Gastroesophageal sphincter (tissue), 4 donors: ENCODE measurements at regions not wholly inside any gene's neighbourhood (a gene's known extent, or its start where the extent isn't known, plus 50 kb on each side); places are given as distances from the start of the nearest gene placed in this dataset.

Source experiments
- ATAC-seq: fragments of 150-250 bp; one replicate; pipeline ENCODE4 v1.9.1; 2016; ENCODE audit warnings: mild to moderate bottlenecking, moderate library complexity
- H3K27ac ChIP-seq, 4 donors: fragments of 200-600 bp; sonication (generic) in 3 of 4; 1 replicate in 3 of 4; 2 replicates in 1 of 4; pipeline ENCODE4 v1.5.1; 2016 to 2019
- H3K27me3 ChIP-seq: fragments of 200-600 bp; sonication (generic); one replicate; pipeline ENCODE4 v1.5.1; 2019
- H3K36me3 ChIP-seq, 2 donors: fragments of 200-600 bp; sonication (generic); one replicate each; pipeline ENCODE4 v1.5.1; 2019; ENCODE audit warnings: control low read depth in 1 of 2
- H3K4me1 ChIP-seq, 3 donors: fragments of 200-600 bp; sonication (generic); 1 replicate in 2 of 3; 2 replicates in 1 of 3; pipeline ENCODE4 v1.5.1; 2016 to 2019; ENCODE audit warnings: control low read depth in 2 of 3
- H3K4me3 ChIP-seq, 2 donors: fragments of 200-600 bp; sonication (generic); one replicate each; pipeline ENCODE4 v1.5.1; 2019; ENCODE audit warnings: mild to moderate bottlenecking in 1 of 2, moderate library complexity in 1 of 2
- H3K9me3 ChIP-seq, 3 donors: fragments of 200-600 bp; sonication (generic); one replicate each; pipeline ENCODE4 v1.5.1; 2017 to 2019; ENCODE audit warnings: control low read depth in 2 of 3
- CTCF ChIP-seq, 4 experiments: fragments of 200-600 bp in 2 of 4; fragments of 450-650 bp in 2 of 4; sonication (generic) in 1 of 4; IDR thresholded peaks; one replicate each; pipeline ENCODE4 v1.5.1; 2017 to 2019; ENCODE audit warnings: antibody characterized with exemption in 4 of 4, mild to moderate bottlenecking in 2 of 4, moderate library complexity in 2 of 4
- EP300 ChIP-seq: sonication (generic); formaldehyde crosslinking; IDR thresholded peaks from one replicate; pipeline ENCODE4 v1.6.1; 2017; ENCODE audit warnings: antibody characterized with exemption, mild to moderate bottlenecking
- POLR2A ChIP-seq, 2 donors: fragments of 450-650 bp; IDR thresholded peaks; one replicate each; pipeline ENCODE4 v1.6.1; 2017; ENCODE audit warnings: antibody characterized with exemption in 2 of 2, mild to moderate bottlenecking in 2 of 2, moderate library complexity in 1 of 2
- POLR2AphosphoS5 ChIP-seq: sonication (generic); formaldehyde crosslinking; IDR thresholded peaks from one replicate; pipeline ENCODE4 v1.6.1; 2017; ENCODE audit warnings: antibody characterized with exemption
- WGBS, 2 donors: methylation state at CpG; one replicate each; pipeline ENCODE4 v1.1.5; 2018; ENCODE audit warnings: low coverage in 1 of 2; 5-methylcytosine and 5-hydroxymethylcytosine counted together

DNA sequence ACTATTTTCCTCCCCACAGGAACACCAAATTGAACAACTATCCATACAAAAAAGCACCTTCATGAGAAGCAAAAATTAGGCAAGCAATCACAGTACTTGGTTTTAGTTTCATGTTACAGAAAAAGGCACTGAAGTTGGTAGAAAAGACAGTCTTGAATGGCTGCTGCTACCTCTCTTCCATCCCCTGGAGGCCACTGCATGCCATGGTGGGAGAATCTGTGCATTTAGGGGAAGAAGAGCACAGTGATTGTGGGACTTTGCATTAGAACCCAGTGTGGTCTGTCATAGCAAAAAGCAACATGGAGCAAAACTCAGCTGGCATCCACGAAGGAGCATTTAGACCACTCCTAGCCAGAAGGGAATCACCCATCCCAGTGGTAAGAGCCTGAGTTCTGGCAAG, 941.9 kb downstream of the PCDH18 start:
- Histone ChIP-seq H3K27me3 (no peaks in the 10 kb centered on the region), H3K4me3 (no peak overlapping the region), H3K9me3 (no peaks in the 10 kb centered on the region), H3K36me3 (no peaks in the 10 kb centered on the region), H3K4me1 (no peaks in the 10 kb centered on the region), H3K27ac (no peak overlapping the region)
- no peak for ATAC-seq
- TF ChIP-seq EP300 (no peak), POLR2AphosphoS5 (no peak), CTCF (IDR thresholded peaks at IDR 0.05) (no peak), POLR2A (IDR thresholded peaks at IDR 0.05) (no peak)
- WGBS, 2 donors, result 67 to 80% methylated on average over 1 of the region's 1 CpG

DNA sequence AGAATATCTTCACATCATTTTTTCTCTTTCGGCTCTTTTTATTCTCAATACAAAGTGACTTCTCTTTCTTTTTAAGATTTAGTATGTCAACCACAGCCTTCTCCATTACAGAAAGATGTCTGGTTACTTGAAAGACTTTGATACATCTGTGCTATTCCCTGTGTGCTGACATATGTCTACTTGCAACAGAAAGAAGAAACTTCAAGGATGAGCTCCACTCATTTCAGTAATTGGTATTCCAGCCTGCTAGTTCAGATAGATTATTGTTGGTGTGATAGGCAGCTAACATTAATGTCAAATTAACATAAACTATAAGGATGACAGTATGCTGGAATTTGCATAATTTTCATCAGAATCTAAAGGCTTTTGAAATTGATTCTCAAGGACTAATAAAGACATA, 948.7 kb downstream of the PCDH18 start:
- no peaks in the 10 kb centered on the region for H3K36me3 ChIP-seq
- H3K4me1 ChIP-seq, result no peaks in the 10 kb centered on the region
- TF ChIP-seq CTCF (IDR thresholded peaks at IDR 0.05), result no peak
- TF ChIP-seq POLR2AphosphoS5, result no peak
- TF ChIP-seq EP300, result no peak
- no peak for TF ChIP-seq POLR2A (IDR thresholded peaks at IDR 0.05)
- H3K27me3 ChIP-seq, result no peaks in the 10 kb centered on the region
- no peak overlapping the region for H3K4me3 ChIP-seq
- no peak overlapping the region for H3K27ac ChIP-seq
- ATAC-seq, result no peak
- WGBS, 2 donors, result 69 to 96% methylated on average over 1 of the region's 1 CpG
- no peaks in the 10 kb centered on the region for H3K9me3 ChIP-seq

DNA sequence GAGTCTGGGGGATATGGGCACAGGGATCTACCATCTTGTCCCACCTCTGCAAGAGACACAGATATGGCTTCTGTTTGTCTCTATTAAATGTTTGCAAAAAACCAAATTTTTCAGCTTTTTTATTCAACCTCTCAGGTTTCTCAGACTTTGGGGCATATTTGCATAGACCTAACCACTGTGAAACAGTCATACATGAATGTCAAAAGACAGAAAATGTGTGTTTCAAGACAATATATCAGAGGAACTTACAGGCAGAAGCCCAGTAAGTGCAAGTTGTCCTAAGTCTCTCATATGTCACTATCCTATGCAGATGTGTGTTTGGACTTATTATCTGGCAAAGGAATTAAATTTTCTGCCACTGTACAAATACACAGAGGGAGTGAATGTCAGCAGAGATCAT, 951.2 kb downstream of the PCDH18 start:
- no peaks in the 10 kb centered on the region for H3K27me3 ChIP-seq
- H3K4me1 ChIP-seq, result no peaks in the 10 kb centered on the region
- H3K9me3 ChIP-seq, result no peaks in the 10 kb centered on the region
- H3K36me3 ChIP-seq, result no peaks in the 10 kb centered on the region
- H3K27ac ChIP-seq, result no peak overlapping the region
- TF ChIP-seq CTCF (IDR thresholded peaks at IDR 0.05) (no peak), POLR2A (IDR thresholded peaks at IDR 0.05) (no peak), POLR2AphosphoS5 (no peak), EP300 (no peak)
- H3K4me3 ChIP-seq, result no peak overlapping the region
- no peak for ATAC-seq

GRCh38 chr4:136575146-136575545, 957.1 kb downstream of the PCDH18 start:
- no peak for ATAC-seq
- no peaks in the 10 kb centered on the region for H3K36me3 ChIP-seq
- no peaks in the 10 kb centered on the region for H3K9me3 ChIP-seq
- H3K4me1 ChIP-seq, result no peaks in the 10 kb centered on the region
- no peak for TF ChIP-seq POLR2AphosphoS5
- TF ChIP-seq POLR2A (IDR thresholded peaks at IDR 0.05), result no peak
- TF ChIP-seq CTCF (IDR thresholded peaks at IDR 0.05), result no peak
- no peak for TF ChIP-seq EP300
- no peaks in the 10 kb centered on the region for H3K27me3 ChIP-seq
- no peak overlapping the region for H3K4me3 ChIP-seq
- no peak overlapping the region for H3K27ac ChIP-seq

- whole genome bisulfite sequencing, 2 donors, result 57 to 62% methylated on average over 4 of the region's 4 CpGs
- H3K36me3 ChIP-seq, result no peaks in the 10 kb centered on the region
- H3K4me3 ChIP-seq, result no peak overlapping the region
- no peaks in the 10 kb centered on the region for H3K9me3 ChIP-seq
- ATAC-seq, result no peak
- TF ChIP-seq EP300 (no peak), POLR2AphosphoS5 (no peak), CTCF (IDR thresholded peaks at IDR 0.05) (no peak), POLR2A (IDR thresholded peaks at IDR 0.05) (no peak)
- H3K4me1 ChIP-seq, result no peaks in the 10 kb centered on the region
- H3K27ac ChIP-seq, result no peak overlapping the region
- H3K27me3 ChIP-seq, result no peaks in the 10 kb centered on the region
Measured at GRCh38 chr4:136573460-136573859, 958.8 kb downstream of the PCDH18 start.
